Aorta (tissue), 5 donors: ENCODE measurements at regions not wholly inside any gene's neighbourhood (a gene's known extent, or its start where the extent isn't known, plus 50 kb on each side); places are given as distances from the start of the nearest gene placed in this dataset.

Experiments used
- ATAC-seq: fragments of 200-7000 bp; cut with Tn5 transposase; one replicate; pipeline ENCODE4 v1.9.1; 2022; ENCODE audit warnings: moderate library complexity; ENCODE audit not compliant: low FRiP score
- DNase-seq, 2 donors: peaks; one replicate each; pipeline ENCODE4 v3.0.0-alpha.2; 2020
- H3K27ac ChIP-seq, 2 donors: one replicate each; pipeline ENCODE4 v1.5.1; 2013; ENCODE audit warnings: low read length in 2 of 2, mild to moderate bottlenecking in 2 of 2, moderate library complexity in 2 of 2, control low read depth in 1 of 2, inconsistent platforms in 1 of 2, low read depth in 1 of 2
- H3K27me3 ChIP-seq, 2 donors: one replicate each; pipeline ENCODE4 v1.6.1; 2013; ENCODE audit warnings: control low read depth in 1 of 2, low read length in 1 of 2, mild to moderate bottlenecking in 1 of 2, moderate library complexity in 1 of 2; ENCODE audit not compliant: insufficient read depth in 2 of 2, control insufficient read depth in 1 of 2
- H3K36me3 ChIP-seq, 2 donors: one replicate each; pipeline ENCODE4 v1.6.1; 2013; ENCODE audit warnings: control low read depth in 1 of 2, low read length in 1 of 2, mild to moderate bottlenecking in 1 of 2; ENCODE audit not compliant: insufficient read depth in 2 of 2, control insufficient read depth in 1 of 2
- H3K4me1 ChIP-seq, 2 donors: one replicate each; pipeline ENCODE4 v1.6.1; 2013; ENCODE audit warnings: low read length in 2 of 2, control low read depth in 1 of 2, mild to moderate bottlenecking in 1 of 2, moderate library complexity in 1 of 2; ENCODE audit not compliant: insufficient read depth in 2 of 2, control insufficient read depth in 1 of 2
- H3K4me3 ChIP-seq, 2 donors: one replicate each; pipeline ENCODE4 v1.5.1; 2013; ENCODE audit warnings: low read length in 2 of 2, control low read depth in 1 of 2, mild to moderate bottlenecking in 1 of 2
- H3K9me3 ChIP-seq: one replicate; pipeline ENCODE4 v1.6.1; 2013; ENCODE audit warnings: mild to moderate bottlenecking, low read length; ENCODE audit not compliant: control insufficient read depth
- WGBS, 2 donors: extraction: QIAGEN DNeasy Blood & Tissue Kit; methylation state at CpG; one replicate each; pipeline ENCODE4 v1.1.7; 2013; 5-methylcytosine and 5-hydroxymethylcytosine counted together
- intact Hi-C, 2 donors: fragments of 100-400 bp; cut with DNase I; formaldehyde crosslinking; loops; one replicate each; pipeline versions ENCODE4 v1.14.2 to v1.15.0; 2022
- microRNA-seq, 2 donors: library from miRNA; unstranded; fragments of <30 nt; microRNA quantifications; one replicate each; pipeline ENCODE4 v1.2.0, GENCODE V29; 2020
- donor health status: healthy with polysubstance abuse.
- donor health status: Bipolar disorder and iron deficiency.
- donor health status: DM: no; HTN: no; CAD: no.
- donor health status: DM: no; HTN: no; CAD: no.
- donor health status: DM: yes; HTN: yes; CAD: no.

- Histone ChIP-seq H3K27me3 (no peaks in the 10 kb centered on the region), H3K27ac (no peak overlapping the region), H3K9me3 (peaks cover 3% of the 10 kb centered on the region), H3K4me1 (no peaks in the 10 kb centered on the region), H3K36me3 (no peaks in the 10 kb centered on the region), H3K4me3 (no peak overlapping the region)
- WGBS, 2 donors: 43 to 54% methylated on average over 2 of the region's 2 CpGs
- ATAC-seq: no peak
- intact Hi-C loops: no loop called here
- no peak for DNase-seq
Observed at GRCh38 chr14:28707814-28708213, 58.8 kb upstream of the FOXG1 start.

DNA sequence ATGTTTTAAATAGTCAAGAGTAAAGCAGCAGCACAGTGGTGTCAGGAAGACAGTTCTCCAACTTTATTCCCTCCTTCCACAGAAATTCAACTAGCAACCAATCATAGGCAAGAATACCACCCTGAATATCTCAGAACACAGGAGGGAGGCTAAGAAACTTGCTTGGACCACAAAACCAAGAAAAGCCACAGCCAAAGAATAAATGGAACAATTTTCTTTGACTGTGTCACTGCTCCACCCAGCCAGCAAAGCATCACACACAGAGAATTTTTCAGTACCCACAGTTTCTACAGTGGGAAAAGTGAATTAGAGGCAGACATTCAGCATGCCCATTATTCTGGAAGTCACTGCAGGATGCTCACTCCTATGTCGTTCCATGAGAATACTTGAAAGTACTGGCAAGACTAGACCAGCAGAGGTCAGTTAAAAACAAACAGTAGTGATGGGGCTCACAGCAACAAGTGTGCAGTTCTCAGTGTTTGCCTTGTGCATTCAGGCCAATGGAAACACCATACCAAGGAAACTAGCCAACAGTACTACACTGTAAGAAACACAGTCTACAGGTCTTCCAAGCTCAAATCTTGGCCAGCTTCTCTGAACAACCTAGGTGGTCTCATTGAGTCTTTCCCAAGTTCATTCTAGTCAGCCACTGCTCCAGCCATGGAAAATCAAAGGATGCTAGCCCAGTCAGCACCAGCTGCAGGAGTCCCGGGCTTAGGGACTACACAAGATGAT, 56.8 kb upstream of the FOXG1 start:
- ATAC-seq (no peak), DNase-seq (no peak)
- Histone ChIP-seq H3K9me3 (peaks cover 3% of the 10 kb centered on the region), H3K27ac (no peak overlapping the region), H3K4me1 (no peaks in the 10 kb centered on the region), H3K27me3 (no peaks in the 10 kb centered on the region), H3K36me3 (no peaks in the 10 kb centered on the region), H3K4me3 (no peak overlapping the region)
- WGBS, 2 donors: 50 to 56% methylated on average over 2 of the region's 2 CpGs
- intact Hi-C loops: no loop called here

Small RNAs in the stretch of these regions (microRNA-seq; reads per million reads assigned to microRNA genes)
- gene MIR3171 (0 reads per million in 2 donors), gene MIR4307 (0 reads per million in 2 donors)
